Skin of body (tissue), 1 donor: ENCODE measurements at regions not wholly inside any gene's neighbourhood (a gene's known extent, or its start where the extent isn't known, plus 50 kb on each side); places are given as distances from the start of the nearest gene placed in this dataset.
A peak's percentile ranks its signal among the peaks of the same experiment; 100 is the strongest.

Experiments used
- DNase-seq: peaks from one replicate; lab custom pipeline; 2025; lab: John Stamatoyannopoulos, UW

- DNase-seq, result no peak
These were observed 80.8 kb upstream of the METRNL start for GRCh38 chr17:82998637-82999036.

GRCh38 chr17:83000738-83001137 is 78.7 kb upstream of the METRNL start:
- DNase-seq, result no peak

GRCh38 chr17:83002118-83002805 is 77.1 kb upstream of the METRNL start:
- no peak for DNase-seq

DNA sequence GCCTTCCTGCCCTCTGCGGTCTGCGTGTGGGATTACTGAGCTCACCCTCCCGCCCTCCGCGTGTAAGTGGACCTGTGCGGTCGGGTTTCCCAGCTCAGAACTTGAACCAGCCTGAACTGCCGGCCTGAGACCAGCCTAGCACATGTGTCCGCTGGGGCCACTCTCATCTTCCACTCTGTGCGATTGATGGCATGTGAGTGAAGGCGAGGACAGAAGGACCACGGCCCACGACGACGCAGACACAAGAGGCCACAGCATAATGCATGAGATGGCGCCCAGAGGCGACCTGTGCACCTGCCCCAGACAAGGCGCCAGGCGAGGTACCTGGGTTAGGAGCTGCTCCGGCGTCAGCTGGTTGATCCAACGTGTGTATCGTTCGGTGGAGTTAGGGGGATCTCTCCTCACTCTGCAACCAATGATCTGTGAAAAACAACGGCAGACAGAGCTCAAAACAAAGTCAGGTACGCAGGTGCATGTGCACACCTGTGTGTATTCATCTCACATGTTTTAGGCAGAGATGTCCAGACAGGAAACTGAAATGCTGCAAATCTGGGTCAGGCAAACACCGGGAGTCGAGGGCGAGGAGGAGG is 74.5 kb upstream of the METRNL start:
- DNase-seq, result no peak

- no peak for DNase-seq
These were observed 73.8 kb upstream of the METRNL start for GRCh38 chr17:83005639-83006038.

GRCh38 chr17:83006515-83007455 is 72.6 kb upstream of the METRNL start:
- DNase-seq, result no peak

DNA sequence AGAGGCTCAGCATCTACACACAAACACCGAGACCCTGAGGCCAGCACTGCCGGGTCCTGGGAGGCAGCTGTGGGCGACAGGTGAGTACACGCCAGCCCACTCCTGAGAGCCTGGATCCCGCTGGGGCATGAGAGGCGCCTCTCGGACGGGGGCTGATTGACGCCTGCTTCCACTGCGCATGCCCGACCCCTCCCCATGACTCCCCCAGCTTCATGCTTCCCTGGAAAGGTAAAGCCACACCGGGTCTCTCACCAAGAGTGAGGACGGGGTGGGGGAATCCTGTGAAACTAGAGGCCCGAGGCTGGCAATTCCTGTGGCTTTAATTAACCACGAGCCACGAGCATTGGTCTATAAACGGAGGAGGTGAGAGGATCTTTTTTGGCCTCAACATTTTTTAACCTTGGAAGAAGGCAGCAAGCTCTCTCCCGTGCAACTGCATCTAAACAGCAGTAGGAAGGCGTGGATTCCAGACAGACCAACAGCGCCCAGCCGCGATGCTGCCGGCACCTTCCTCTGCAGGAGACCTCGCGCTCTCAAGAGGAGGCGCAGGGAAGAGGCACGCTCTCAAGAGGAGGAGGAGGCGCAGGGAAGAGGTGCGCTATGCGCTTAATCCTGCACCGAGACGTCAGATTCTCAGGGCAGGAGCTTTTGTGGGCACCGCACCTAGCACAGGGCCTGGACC is 71.8 kb upstream of the METRNL start:
- DNase-seq, result no peak

DNA sequence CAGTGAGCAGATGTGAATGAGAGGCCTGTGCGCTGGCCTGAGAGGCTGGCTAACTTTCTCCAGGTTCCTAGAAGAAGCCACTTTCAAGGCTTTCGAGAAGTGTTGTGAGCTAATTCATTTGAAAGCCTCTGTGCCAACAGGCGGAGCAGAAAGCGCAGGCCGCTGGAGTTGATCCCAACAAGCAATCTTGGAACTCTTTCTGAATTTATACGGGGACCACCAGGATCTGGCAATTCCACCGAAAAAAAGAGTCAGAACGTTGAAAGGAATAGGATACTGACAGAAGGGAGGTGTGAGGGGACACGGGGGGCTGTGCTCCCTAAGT is 71.3 kb upstream of the METRNL start:
- no peak for DNase-seq

GRCh38 chr17:83008526-83008925 is 70.9 kb upstream of the METRNL start:
- no peak for DNase-seq

DNA sequence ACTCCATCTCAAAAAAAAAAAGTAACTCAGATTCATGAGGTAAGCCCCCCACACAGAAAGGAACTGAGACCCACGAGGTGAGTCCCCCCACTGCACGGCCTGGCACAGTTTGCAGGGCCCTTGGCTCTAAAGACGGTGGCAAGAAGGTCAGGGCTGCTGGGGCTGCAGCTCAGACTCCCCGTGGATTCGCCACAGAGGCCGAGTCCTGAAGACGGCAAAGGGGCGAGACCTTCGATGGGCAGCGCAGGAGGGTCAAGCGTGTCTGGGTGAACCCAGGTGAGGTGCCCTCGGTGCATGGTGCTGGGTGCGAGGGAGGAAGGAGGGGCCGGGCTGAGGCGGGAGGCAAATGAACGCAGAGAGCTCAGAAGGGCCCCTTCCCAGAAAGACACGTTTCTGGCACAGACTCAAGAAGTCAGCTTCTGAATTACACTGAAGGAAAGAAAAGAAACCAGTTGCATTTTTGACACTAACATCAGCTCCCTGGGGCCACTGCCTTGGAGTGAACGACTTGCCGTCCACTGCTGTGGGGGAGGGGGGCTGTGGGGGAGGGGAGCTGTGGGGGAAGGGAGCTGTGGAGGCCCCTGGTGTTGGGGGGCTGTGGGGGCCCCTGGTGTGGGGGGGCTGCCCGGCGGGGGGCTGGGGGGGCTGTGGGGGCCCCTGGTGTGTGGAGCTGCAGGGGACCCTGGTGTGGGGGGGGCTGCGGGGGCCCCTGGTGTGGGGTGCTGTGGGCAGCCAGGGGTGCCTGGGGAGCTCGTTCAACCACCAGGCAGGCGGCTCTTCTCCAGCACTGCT is 69.8 kb upstream of the METRNL start:
- no peak for DNase-seq

DNA sequence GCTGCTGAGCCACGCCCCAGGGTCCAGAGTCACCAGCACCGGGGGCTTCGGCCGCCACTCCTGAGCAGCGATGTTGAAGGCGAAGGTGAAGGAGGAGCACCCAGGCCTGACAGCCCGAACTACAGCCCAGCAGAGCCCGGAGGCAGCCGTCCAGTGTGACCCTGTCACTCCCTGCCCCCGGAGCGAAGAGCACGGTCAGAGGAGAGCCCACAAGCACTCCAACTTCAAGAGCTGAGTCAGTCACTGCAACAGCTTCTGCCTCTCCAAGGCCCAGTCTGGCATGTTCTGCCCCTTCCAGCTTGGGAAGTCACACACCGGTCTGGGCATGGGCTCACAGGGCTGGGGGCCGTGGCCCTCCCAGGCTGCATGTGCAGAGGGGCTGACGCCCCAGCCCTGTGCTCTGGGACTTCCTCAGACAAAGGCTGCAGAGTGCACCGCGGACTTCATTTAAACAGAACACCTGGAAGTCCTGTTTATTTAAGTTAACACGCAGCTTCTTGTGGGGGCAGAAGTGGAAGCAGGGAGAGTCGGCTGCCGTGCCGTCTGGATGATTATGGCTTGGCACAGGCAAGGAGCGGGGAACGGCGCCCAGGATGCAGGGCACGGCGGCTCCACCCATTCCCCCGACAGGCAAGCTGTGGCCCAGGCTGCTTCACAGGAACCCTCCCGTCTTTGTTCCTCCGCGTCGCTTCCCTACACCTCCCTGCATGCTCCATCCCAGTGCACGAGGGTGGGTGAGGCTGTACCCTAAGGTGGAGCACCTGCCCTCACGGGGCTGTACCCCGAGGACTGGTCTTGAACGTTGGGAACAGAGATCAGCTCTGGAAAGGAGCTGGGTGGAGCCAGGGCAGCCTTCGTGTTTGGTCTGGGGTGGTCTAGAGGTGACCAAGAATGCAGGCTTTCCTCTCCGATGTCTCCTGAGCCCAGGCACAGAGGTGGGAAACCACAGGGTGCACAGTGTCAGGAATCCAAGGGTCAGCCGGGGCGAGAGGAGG is 68.9 kb upstream of the METRNL start:
- no peak for DNase-seq

DNA sequence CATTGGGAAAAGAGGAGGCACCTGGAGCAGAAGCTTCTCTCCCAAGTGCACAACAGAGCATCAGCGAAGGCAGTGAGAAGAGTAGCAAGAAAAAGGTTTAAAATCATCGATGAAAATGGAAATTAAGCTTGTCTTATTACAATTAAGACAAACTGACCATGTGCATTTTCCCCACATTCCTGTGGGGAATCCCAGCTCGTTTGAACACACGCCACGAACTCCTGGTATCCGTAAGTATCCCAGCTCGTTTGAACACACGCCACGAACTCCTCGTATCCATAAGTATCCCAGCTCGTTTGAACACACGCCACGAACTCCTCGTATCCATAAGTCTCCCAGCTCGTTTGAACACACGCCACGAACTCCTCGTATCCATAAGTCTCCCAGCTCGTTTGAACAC is 67.7 kb upstream of the METRNL start:
- DNase-seq, result peak; percentile 31

DNA sequence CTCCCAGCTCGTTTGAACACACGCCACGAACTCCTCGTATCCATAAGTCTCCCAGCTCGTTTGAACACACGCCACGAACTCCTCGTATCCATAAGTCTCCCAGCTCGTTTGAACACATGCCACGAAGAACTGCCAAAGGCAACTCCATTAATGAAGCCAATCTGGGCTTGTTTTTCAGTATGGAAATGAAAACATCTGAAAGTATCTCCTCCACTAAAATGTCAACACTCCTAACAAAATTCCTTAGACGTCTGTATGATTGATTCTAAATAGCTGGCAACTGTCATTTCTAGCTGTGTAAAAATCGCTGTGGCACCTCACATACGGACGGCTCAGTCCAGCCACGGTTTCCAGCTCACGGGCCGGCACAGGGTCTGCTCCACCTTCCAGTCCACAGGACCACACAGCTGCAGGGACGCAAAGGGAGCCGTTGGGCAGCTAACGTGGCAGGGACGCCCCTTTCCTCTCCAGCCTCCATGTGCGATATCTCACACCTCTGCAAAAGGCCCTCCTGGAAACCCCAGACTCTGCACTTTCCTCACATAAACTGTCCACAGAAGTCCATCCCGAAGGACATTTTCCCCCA is 67.1 kb upstream of the METRNL start:
- peak; percentile 75 for DNase-seq

DNA sequence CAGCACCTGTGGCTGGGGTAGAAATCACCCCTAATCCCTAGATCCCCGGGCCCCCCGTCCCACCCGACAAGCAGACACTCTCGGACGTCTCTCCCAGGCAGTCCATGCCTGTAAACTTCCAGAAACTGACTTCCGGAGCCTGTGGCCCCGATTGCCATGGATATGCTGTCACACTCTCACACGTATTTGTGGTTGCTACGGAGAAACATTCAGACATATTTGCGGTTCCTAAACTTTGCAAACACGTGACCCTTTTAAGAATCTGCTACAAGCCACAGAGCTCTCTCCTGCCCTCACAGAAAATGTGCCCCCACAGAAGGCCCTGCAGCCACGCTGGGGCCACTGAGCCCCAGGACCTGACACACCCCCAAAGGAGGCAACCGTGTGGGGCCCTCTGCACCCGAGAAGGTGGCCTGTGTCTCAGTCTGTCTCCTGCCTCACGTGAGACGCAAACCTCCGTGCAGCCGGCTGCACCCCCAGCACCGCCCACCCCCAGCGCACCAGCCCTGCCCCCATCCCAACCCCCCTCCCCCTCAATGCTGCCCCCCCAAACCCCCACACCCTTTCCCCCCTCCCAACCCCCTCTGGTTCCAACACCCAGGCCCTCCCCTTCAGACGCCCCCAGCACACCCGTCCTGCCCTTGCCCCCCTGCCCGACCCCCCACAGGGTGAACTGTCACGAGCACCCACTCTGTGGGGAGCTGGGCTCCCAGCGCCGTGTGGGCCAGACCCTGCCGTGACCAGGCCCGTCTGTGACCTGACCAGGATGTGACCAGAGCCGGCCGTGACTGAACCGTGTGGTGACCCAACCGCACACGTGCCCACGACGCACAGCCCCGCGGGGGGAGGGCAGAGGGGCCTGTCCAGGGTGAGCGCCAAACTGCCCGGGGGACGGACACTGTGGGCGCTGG is 66.3 kb upstream of the METRNL start:
- DNase-seq, result peak; percentile 84

- DNase-seq, result no peak
These were observed 65.7 kb upstream of the METRNL start for GRCh38 chr17:83013779-83014117.

- no peak for DNase-seq
These were observed 65.1 kb upstream of the METRNL start for GRCh38 chr17:83014297-83014696.

- no peak for DNase-seq
These were observed 64.2 kb upstream of the METRNL start for GRCh38 chr17:83014940-83015910.
